SK-N-MC (cell line): ENCODE measurements at regions not wholly inside any gene's neighbourhood (a gene's known extent, or its start where the extent isn't known, plus 50 kb on each side); places are given as distances from the start of the nearest gene placed in this dataset.

Experiments used
- DNase-seq: peaks from one replicate; pipeline ENCODE4 v3.0.0-alpha.2; 2011; ENCODE audit warnings: low read depth, low spot score
- H3K27ac ChIP-seq: fragments of 200-600 bp; sonication (generic); 2 replicates; pipeline ENCODE4 v1.5.1; 2016; ENCODE audit warnings: mixed run types
- H3K36me3 ChIP-seq: fragments of 200-600 bp; sonication (generic); 2 replicates; pipeline ENCODE4 v1.6.1; 2017; ENCODE audit warnings: antibody characterized with exemption, low read length, mixed read lengths; ENCODE audit not compliant: insufficient read depth
- H3K4me3 ChIP-seq: fragments of 200-600 bp; sonication (generic); 2 replicates; pipeline ENCODE4 v1.5.1; 2016
- H3K9ac ChIP-seq: fragments of 200-600 bp; sonication (generic); 2 replicates; pipeline ENCODE4 v1.8.0; 2017; ENCODE audit warnings: mixed run types, mixed read lengths; ENCODE audit not compliant: insufficient read length
- H3K9me3 ChIP-seq: fragments of 200-600 bp; sonication (generic); 2 replicates; pipeline ENCODE4 v1.6.1; 2017; ENCODE audit warnings: low read depth, mild to moderate bottlenecking, antibody characterized with exemption, low read length, moderate library complexity, mixed read lengths
- EZH2 ChIP-seq: fragments of 200-600 bp; sonication (generic); IDR thresholded peaks from one replicate; pipeline ENCODE4 v1.6.1; 2017; ENCODE audit warnings: antibody characterized with exemption
- FOXP2 ChIP-seq: optimal IDR thresholded peaks from 2 replicates; pipeline ENCODE3; 2011; ENCODE audit warnings: mild to moderate bottlenecking, moderate library complexity; ENCODE audit not compliant: insufficient read depth; ENCODE audit errors: extremely low read length, control extremely low read depth
- POLR2AphosphoS5 ChIP-seq: IDR thresholded peaks from 2 replicates; pipeline ENCODE4 v1.6.1; 2012; ENCODE audit warnings: mild to moderate bottlenecking, low read depth, low read length, borderline replicate concordance

- Histone ChIP-seq H3K9ac (no peak overlapping the region), H3K9me3 (no peaks in the 10 kb centered on the region), H3K4me3 (no peak overlapping the region)
Observed at GRCh38 chr16:79532273-79532672, 68.3 kb downstream of the MAF start.

GRCh38 chr16:79528338-79528737 lies 72.2 kb downstream of the MAF start:
- DNase-seq = no peak

More at GRCh38 chr16:79532273-79532672, 68.3 kb downstream of the MAF start:
- DNase-seq = no peak
- no peak for TF ChIP-seq EZH2
- no peak for TF ChIP-seq POLR2AphosphoS5
- no peak for TF ChIP-seq FOXP2
- H3K27ac ChIP-seq = no peak overlapping the region
- H3K36me3 ChIP-seq = no peaks in the 10 kb centered on the region

GRCh38 chr16:79523971-79524370 lies 76.6 kb downstream of the MAF start:
- no peak for DNase-seq
- Histone ChIP-seq H3K9me3 (no peaks in the 10 kb centered on the region), H3K4me3 (no peak overlapping the region), H3K27ac (no peak overlapping the region), H3K9ac (no peak overlapping the region), H3K36me3 (no peaks in the 10 kb centered on the region)
- TF ChIP-seq EZH2 = no peak
- no peak for TF ChIP-seq FOXP2
- TF ChIP-seq POLR2AphosphoS5 = no peak

More at GRCh38 chr16:79528338-79528737, 72.2 kb downstream of the MAF start:
- Histone ChIP-seq H3K27ac (no peak overlapping the region), H3K36me3 (no peaks in the 10 kb centered on the region), H3K4me3 (no peak overlapping the region), H3K9ac (no peak overlapping the region), H3K9me3 (no peaks in the 10 kb centered on the region)
- no peak for TF ChIP-seq POLR2AphosphoS5
- no peak for TF ChIP-seq EZH2
- TF ChIP-seq FOXP2 = no peak

- no peak overlapping the region for H3K4me3 ChIP-seq
- H3K9ac ChIP-seq = no peak overlapping the region
- no peak overlapping the region for H3K27ac ChIP-seq
- H3K36me3 ChIP-seq = no peaks in the 10 kb centered on the region
- TF ChIP-seq FOXP2 (no peak), EZH2 (no peak), POLR2AphosphoS5 (no peak)
- H3K9me3 ChIP-seq = no peaks in the 10 kb centered on the region
- no peak for DNase-seq
Observed at GRCh38 chr16:79519448-79519847, 81.1 kb downstream of the MAF start.

- DNase-seq = no peak
- Histone ChIP-seq H3K27ac (no peak overlapping the region), H3K9me3 (no peaks in the 10 kb centered on the region), H3K9ac (no peak overlapping the region), H3K4me3 (no peak overlapping the region), H3K36me3 (no peaks in the 10 kb centered on the region)
- TF ChIP-seq POLR2AphosphoS5 (no peak), FOXP2 (no peak), EZH2 (no peak)
Observed at GRCh38 chr16:79517156-79517555, 83.4 kb downstream of the MAF start.

- no peak for TF ChIP-seq EZH2
- no peak for TF ChIP-seq FOXP2
- no peak for TF ChIP-seq POLR2AphosphoS5
- Histone ChIP-seq H3K9ac (no peak overlapping the region), H3K9me3 (no peaks in the 10 kb centered on the region), H3K4me3 (no peak overlapping the region), H3K36me3 (no peaks in the 10 kb centered on the region), H3K27ac (no peak overlapping the region)
- DNase-seq = no peak
Observed at GRCh38 chr16:79510879-79511278, 89.7 kb downstream of the MAF start.

- DNase-seq = no peak
- Histone ChIP-seq H3K4me3 (no peak overlapping the region), H3K27ac (no peak overlapping the region), H3K9me3 (no peaks in the 10 kb centered on the region), H3K9ac (no peak overlapping the region), H3K36me3 (no peaks in the 10 kb centered on the region)
- no peak for TF ChIP-seq EZH2
- TF ChIP-seq FOXP2 = no peak
- TF ChIP-seq POLR2AphosphoS5 = no peak
Observed at GRCh38 chr16:79509906-79510305, 90.6 kb downstream of the MAF start.

GRCh38 chr16:79509211-79509631 lies 91.3 kb downstream of the MAF start:
- no peak overlapping the region for H3K27ac ChIP-seq
- no peak for DNase-seq
- TF ChIP-seq POLR2AphosphoS5 = no peak
- no peak for TF ChIP-seq FOXP2
- TF ChIP-seq EZH2 = no peak

GRCh38 chr16:79508294-79508693 lies 92.2 kb downstream of the MAF start:
- Histone ChIP-seq H3K4me3 (no peak overlapping the region), H3K27ac (no peak overlapping the region), H3K36me3 (no peaks in the 10 kb centered on the region), H3K9me3 (no peaks in the 10 kb centered on the region), H3K9ac (no peak overlapping the region)
- TF ChIP-seq FOXP2 = no peak
- TF ChIP-seq EZH2 = no peak
- TF ChIP-seq POLR2AphosphoS5 = no peak
- no peak for DNase-seq

More at GRCh38 chr16:79509211-79509631, 91.3 kb downstream of the MAF start:
- Histone ChIP-seq H3K36me3 (no peaks in the 10 kb centered on the region), H3K4me3 (no peak overlapping the region), H3K9me3 (no peaks in the 10 kb centered on the region), H3K9ac (no peak overlapping the region)
